Suprapubic skin (tissue), 4 donors: ENCODE measurements at regions not wholly inside any gene's neighbourhood (a gene's known extent, or its start where the extent isn't known, plus 50 kb on each side); places are given as distances from the start of the nearest gene placed in this dataset.

Experiments
- DNase-seq, 2 donors: peaks; one replicate each; pipeline ENCODE4 v3.0.0-alpha.2; 2019; ENCODE audit warnings: low spot score in 2 of 2
- H3K27ac ChIP-seq: fragments of 200-600 bp; sonication (generic); one replicate; pipeline ENCODE4 v1.5.1; 2019
- H3K27me3 ChIP-seq: fragments of 200-600 bp; sonication (generic); one replicate; pipeline ENCODE4 v1.5.1; 2019
- H3K36me3 ChIP-seq: fragments of 200-600 bp; sonication (generic); one replicate; pipeline ENCODE4 v1.5.1; 2019
- H3K4me1 ChIP-seq: fragments of 200-600 bp; sonication (generic); one replicate; pipeline ENCODE4 v1.5.1; 2019
- H3K4me3 ChIP-seq: fragments of 200-600 bp; sonication (generic); one replicate; pipeline ENCODE4 v1.5.1; 2019; ENCODE audit warnings: mild to moderate bottlenecking
- H3K9me3 ChIP-seq: fragments of 200-600 bp; sonication (generic); one replicate; pipeline ENCODE4 v1.5.1; 2019
- CTCF ChIP-seq, 2 donors: fragments of 200-600 bp in 1 of 2; fragments of 450-650 bp in 1 of 2; sonication (generic) in 1 of 2; IDR thresholded peaks; one replicate each; pipeline ENCODE4 v1.5.1; 2016 to 2019; ENCODE audit warnings: antibody characterized with exemption in 2 of 2, mild to moderate bottlenecking in 1 of 2, moderate library complexity in 1 of 2
- EP300 ChIP-seq: sonication (generic); formaldehyde crosslinking; IDR thresholded peaks from one replicate; pipeline ENCODE4 v1.6.1; 2017; ENCODE audit warnings: antibody characterized with exemption
- POLR2A ChIP-seq, 2 donors: fragments of 450-650 bp; IDR thresholded peaks; one replicate each; pipeline ENCODE4 v1.6.1; 2017; ENCODE audit warnings: antibody characterized with exemption in 2 of 2, mild to moderate bottlenecking in 2 of 2, moderate library complexity in 2 of 2
- POLR2AphosphoS5 ChIP-seq, 3 donors: sonication (generic); formaldehyde crosslinking; IDR thresholded peaks; one replicate each; pipeline ENCODE4 v1.6.1; 2017; ENCODE audit warnings: antibody characterized with exemption in 3 of 3
- WGBS: methylation state at CpG from one replicate; pipeline ENCODE4 v1.1.5; 2018; 5-methylcytosine and 5-hydroxymethylcytosine counted together

GRCh38 chrX:43481576-43481975, 174.5 kb upstream of the MAOA start:
- DNase-seq = no peak
- no peaks in the 10 kb centered on the region for H3K27me3 ChIP-seq
- no peaks in the 10 kb centered on the region for H3K36me3 ChIP-seq
- TF ChIP-seq POLR2A (IDR thresholded peaks at IDR 0.05) (no peak), EP300 (no peak), CTCF (IDR thresholded peaks at IDR 0.05) (no peak), POLR2AphosphoS5 (IDR thresholded peaks at IDR 0.05) (no peak)
- 66% methylated on average over 5 of the region's 5 CpGs for WGBS
- H3K4me1 ChIP-seq = no peaks in the 10 kb centered on the region
- H3K4me3 ChIP-seq = no peak overlapping the region
- no peaks in the 10 kb centered on the region for H3K9me3 ChIP-seq
- H3K27ac ChIP-seq = no peak overlapping the region

GRCh38 chrX:43493756-43494155, 162.3 kb upstream of the MAOA start:
- H3K27me3 ChIP-seq = no peaks in the 10 kb centered on the region
- DNase-seq = no peak
- no peak overlapping the region for H3K27ac ChIP-seq
- H3K4me3 ChIP-seq = no peak overlapping the region
- H3K4me1 ChIP-seq = no peaks in the 10 kb centered on the region
- H3K36me3 ChIP-seq = no peaks in the 10 kb centered on the region
- 27% methylated on average over 3 of the region's 3 CpGs for WGBS
- H3K9me3 ChIP-seq = no peaks in the 10 kb centered on the region
- TF ChIP-seq EP300 = no peak
- TF ChIP-seq POLR2AphosphoS5 (IDR thresholded peaks at IDR 0.05) = no peak
- no peak for TF ChIP-seq CTCF (IDR thresholded peaks at IDR 0.05)
- no peak for TF ChIP-seq POLR2A (IDR thresholded peaks at IDR 0.05)

- H3K9me3 ChIP-seq = no peaks in the 10 kb centered on the region
- DNase-seq = no peak
- H3K4me3 ChIP-seq = no peak overlapping the region
- H3K4me1 ChIP-seq = peaks cover 3% of the 10 kb centered on the region
- no peaks in the 10 kb centered on the region for H3K36me3 ChIP-seq
- H3K27ac ChIP-seq = no peak overlapping the region
- 50% methylated on average over 1 of the region's 1 CpG for WGBS
- no peaks in the 10 kb centered on the region for H3K27me3 ChIP-seq
- TF ChIP-seq POLR2AphosphoS5 (IDR thresholded peaks at IDR 0.05) (no peak), EP300 (no peak), POLR2A (IDR thresholded peaks at IDR 0.05) (no peak), CTCF (IDR thresholded peaks at IDR 0.05) (no peak)
Observed at GRCh38 chrX:43500246-43500645, 155.9 kb upstream of the MAOA start.

- Histone ChIP-seq H3K27me3 (no peaks in the 10 kb centered on the region), H3K27ac (no peak overlapping the region), H3K9me3 (no peaks in the 10 kb centered on the region), H3K36me3 (no peaks in the 10 kb centered on the region), H3K4me3 (no peak overlapping the region), H3K4me1 (peaks cover 3% of the 10 kb centered on the region)
- 46% methylated on average over 2 of the region's 2 CpGs for WGBS
- DNase-seq = no peak
- TF ChIP-seq CTCF (IDR thresholded peaks at IDR 0.05) (no peak), POLR2AphosphoS5 (IDR thresholded peaks at IDR 0.05) (no peak), POLR2A (IDR thresholded peaks at IDR 0.05) (no peak), EP300 (no peak)
Observed at GRCh38 chrX:43500996-43501694, 155.0 kb upstream of the MAOA start.

GRCh38 chrX:43504394-43504793, 151.7 kb upstream of the MAOA start:
- Histone ChIP-seq H3K27ac (no peak overlapping the region), H3K4me1 (peaks cover 3% of the 10 kb centered on the region), H3K27me3 (no peaks in the 10 kb centered on the region), H3K36me3 (no peaks in the 10 kb centered on the region), H3K9me3 (no peaks in the 10 kb centered on the region), H3K4me3 (no peak overlapping the region)
- TF ChIP-seq EP300 (no peak), POLR2A (IDR thresholded peaks at IDR 0.05) (no peak), CTCF (IDR thresholded peaks at IDR 0.05) (no peak), POLR2AphosphoS5 (IDR thresholded peaks at IDR 0.05) (no peak)
- no peak for DNase-seq
